Inferior parietal cortex (tissue), 1 donor: ENCODE measurements at regions not wholly inside any gene's neighbourhood (a gene's known extent, or its start where the extent isn't known, plus 50 kb on each side); places are given as distances from the start of the nearest gene placed in this dataset.

ENCODE experiments used
- DNase-seq: peaks from one replicate; pipeline ENCODE4 v3.0.0-alpha.2; 2016; ENCODE audit errors: extremely low spot score

GRCh38 chr4:152269448-152270191, 266.3 kb downstream of the FBXW7 start:
- DNase-seq, result no peak

- no peak for DNase-seq
Measured at GRCh38 chr4:152267811-152268210, 268.1 kb downstream of the FBXW7 start.

- DNase-seq, result no peak
Measured at GRCh38 chr4:152266831-152267480, 268.9 kb downstream of the FBXW7 start.

GRCh38 chr4:152265149-152265621, 270.7 kb downstream of the FBXW7 start:
- DNase-seq, result no peak

- no peak for DNase-seq
Measured at GRCh38 chr4:152264106-152264505, 271.8 kb downstream of the FBXW7 start.

- DNase-seq, result no peak
Measured at GRCh38 chr4:152259866-152260265, 276.0 kb downstream of the FBXW7 start.

GRCh38 chr4:152258804-152259708, 276.8 kb downstream of the FBXW7 start:
- no peak for DNase-seq

- no peak for DNase-seq
Measured at GRCh38 chr4:152258391-152258790, 277.5 kb downstream of the FBXW7 start.

- no peak for DNase-seq
Measured at GRCh38 chr4:152257601-152258066, 278.3 kb downstream of the FBXW7 start.

- no peak for DNase-seq
Measured at GRCh38 chr4:152256996-152257395, 278.9 kb downstream of the FBXW7 start.

GRCh38 chr4:152255437-152255836, 280.5 kb downstream of the FBXW7 start:
- no peak for DNase-seq

GRCh38 chr4:152248347-152248746, 287.5 kb downstream of the FBXW7 start:
- no peak for DNase-seq

- DNase-seq, result no peak
Measured at GRCh38 chr4:152247271-152247975, 288.5 kb downstream of the FBXW7 start.

GRCh38 chr4:152246659-152247058, 289.2 kb downstream of the FBXW7 start:
- DNase-seq, result no peak

- no peak for DNase-seq
Measured at GRCh38 chr4:152245680-152246079, 290.2 kb downstream of the FBXW7 start.

- DNase-seq, result no peak
Measured at GRCh38 chr4:152244659-152245058, 291.2 kb downstream of the FBXW7 start.

GRCh38 chr4:152243896-152244595, 291.8 kb downstream of the FBXW7 start:
- DNase-seq, result no peak

- DNase-seq, result no peak
Measured at GRCh38 chr4:152243206-152243605, 292.7 kb downstream of the FBXW7 start.

GRCh38 chr4:152240232-152240631, 295.7 kb downstream of the FBXW7 start:
- DNase-seq, result no peak

- no peak for DNase-seq
Measured at GRCh38 chr4:152239216-152239615, 296.7 kb downstream of the FBXW7 start.

- DNase-seq, result no peak
Measured at GRCh38 chr4:152236519-152237056, 299.3 kb downstream of the FBXW7 start.
